ENCODE measurements at regions not wholly inside any gene's neighbourhood (a gene's known extent, or its start where the extent isn't known, plus 50 kb on each side); places are given as distances from the start of the nearest gene placed in this dataset.

DNA sequence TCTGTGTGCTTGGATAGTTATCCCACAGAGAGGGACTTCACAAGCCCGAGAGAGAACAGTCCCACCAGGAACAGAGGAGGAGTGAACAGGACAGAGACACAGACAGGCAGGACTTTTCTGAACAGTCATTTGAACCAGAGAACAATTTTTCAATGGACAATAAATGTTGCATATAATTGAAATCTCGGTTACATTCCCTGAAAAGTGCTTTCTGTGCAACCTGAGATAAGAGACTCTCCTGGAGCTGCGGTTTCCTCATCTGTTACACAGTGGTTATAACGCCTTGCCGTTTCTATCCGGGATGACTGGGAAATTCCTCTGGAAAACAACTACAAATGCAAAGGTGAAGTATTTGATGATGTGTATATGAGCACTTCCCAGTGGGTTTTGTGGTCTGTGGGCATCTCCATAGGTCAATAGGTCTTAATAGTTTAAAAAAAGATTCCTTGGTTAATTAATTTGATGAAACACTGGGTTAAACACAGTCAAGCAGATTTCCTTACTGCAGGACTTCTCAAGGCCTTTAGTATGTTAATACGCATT lies 87.2 kb upstream of the HPCAL1 start:
- no peak overlapping the region for H3K4me3 ChIP-seq (ENCODE audit: low read depth, low read length)
- DNase-seq (ENCODE audit: low read depth, low spot score) = no peak
- ChIA-PET CTCF (no interaction called here), POLR2A (no interaction called here)
- TF ChIP-seq, protein P1, sequence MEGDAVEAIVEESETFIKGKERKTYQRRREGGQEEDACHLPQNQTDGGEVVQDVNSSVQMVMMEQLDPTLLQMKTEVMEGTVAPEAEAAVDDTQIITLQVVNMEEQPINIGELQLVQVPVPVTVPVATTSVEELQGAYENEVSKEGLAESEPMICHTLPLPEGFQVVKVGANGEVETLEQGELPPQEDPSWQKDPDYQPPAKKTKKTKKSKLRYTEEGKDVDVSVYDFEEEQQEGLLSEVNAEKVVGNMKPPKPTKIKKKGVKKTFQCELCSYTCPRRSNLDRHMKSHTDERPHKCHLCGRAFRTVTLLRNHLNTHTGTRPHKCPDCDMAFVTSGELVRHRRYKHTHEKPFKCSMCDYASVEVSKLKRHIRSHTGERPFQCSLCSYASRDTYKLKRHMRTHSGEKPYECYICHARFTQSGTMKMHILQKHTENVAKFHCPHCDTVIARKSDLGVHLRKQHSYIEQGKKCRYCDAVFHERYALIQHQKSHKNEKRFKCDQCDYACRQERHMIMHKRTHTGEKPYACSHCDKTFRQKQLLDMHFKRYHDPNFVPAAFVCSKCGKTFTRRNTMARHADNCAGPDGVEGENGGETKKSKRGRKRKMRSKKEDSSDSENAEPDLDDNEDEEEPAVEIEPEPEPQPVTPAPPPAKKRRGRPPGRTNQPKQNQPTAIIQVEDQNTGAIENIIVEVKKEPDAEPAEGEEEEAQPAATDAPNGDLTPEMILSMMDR (IDR thresholded peaks at IDR 0.05; ENCODE audit: insufficient read depth, low read length, missing control alignments) = no peak

GRCh38 chr2:10216677-10217488 lies 85.8 kb upstream of the HPCAL1 start:
- TF ChIP-seq, protein P1 (IDR thresholded peaks at IDR 0.05; ENCODE audit: insufficient read depth, low read length, missing control alignments) = no peak
- CTCF ChIA-PET = no interaction called here
- POLR2A ChIA-PET = no interaction called here

GRCh38 chr2:10217489-10218435 lies 84.9 kb upstream of the HPCAL1 start:
- no peak for DNase-seq (ENCODE audit: low read depth, low spot score)
- POLR2A ChIA-PET = no interaction called here
- TF ChIP-seq, protein P1 (IDR thresholded peaks at IDR 0.05; ENCODE audit: insufficient read depth, low read length, missing control alignments) = no peak
- CTCF ChIA-PET = interaction anchor here (0.7 kb wide), 1 partner anchor 13 kb away, joined by 3 read pairs; no protein-coding TSS in a partner anchor
- no peak overlapping the region for H3K4me3 ChIP-seq (ENCODE audit: low read depth, low read length)

More at GRCh38 chr2:10216677-10217488, 85.8 kb upstream of the HPCAL1 start:
- no peak for DNase-seq (ENCODE audit: low read depth, low spot score)
- H3K4me3 ChIP-seq (ENCODE audit: low read depth, low read length) = no peak overlapping the region

DNA sequence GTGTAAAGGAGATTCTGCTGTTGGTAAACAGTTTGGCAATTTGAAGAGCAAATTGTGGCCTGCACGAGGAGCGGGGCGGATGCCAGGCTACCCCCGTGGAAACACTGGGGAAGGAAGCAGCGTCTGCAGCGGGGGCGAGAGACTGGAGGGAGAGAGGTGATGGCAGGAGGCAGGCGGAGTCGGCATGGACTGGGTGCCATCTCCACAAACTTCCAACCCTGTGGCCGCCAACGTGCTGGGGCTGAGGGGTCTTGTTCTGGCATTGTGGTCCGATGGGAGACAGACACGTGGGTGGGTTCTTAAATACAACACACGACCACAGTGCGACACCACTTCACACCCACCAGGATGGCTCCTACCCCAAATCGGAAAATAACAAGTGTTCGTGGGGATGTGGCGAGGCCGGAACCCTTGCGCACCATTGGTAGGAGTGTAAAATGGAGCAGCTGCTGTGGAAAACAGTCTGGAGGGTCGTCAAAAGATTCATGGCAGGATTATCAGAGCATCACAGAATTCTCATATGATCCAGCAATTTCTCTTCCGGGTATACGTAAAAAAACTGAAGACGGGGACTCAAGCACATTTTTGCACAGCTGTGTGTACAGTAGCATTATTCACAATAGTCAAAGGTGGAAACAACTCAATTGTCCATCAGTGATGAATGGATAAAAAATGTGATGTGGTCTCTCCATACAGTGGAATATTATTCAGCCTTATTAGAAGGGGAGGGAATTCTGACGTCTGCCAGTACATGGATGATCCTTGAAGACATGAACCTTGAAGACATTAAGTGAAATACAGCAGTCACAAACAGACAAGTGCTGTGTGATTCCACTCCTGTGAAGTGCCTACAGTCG lies 82.4 kb upstream of the HPCAL1 start:
- no peak overlapping the region for H3K4me3 ChIP-seq (ENCODE audit: low read depth, low read length)
- POLR2A ChIA-PET = no interaction called here
- CTCF ChIA-PET = interaction anchor here (1.2 kb wide), 1 partner anchor 30 kb away, joined by 3 read pairs; no protein-coding TSS in a partner anchor
- TF ChIP-seq, protein P1 (IDR thresholded peaks at IDR 0.05; ENCODE audit: insufficient read depth, low read length, missing control alignments) = no peak
- DNase-seq (ENCODE audit: low read depth, low spot score) = no peak

DNA sequence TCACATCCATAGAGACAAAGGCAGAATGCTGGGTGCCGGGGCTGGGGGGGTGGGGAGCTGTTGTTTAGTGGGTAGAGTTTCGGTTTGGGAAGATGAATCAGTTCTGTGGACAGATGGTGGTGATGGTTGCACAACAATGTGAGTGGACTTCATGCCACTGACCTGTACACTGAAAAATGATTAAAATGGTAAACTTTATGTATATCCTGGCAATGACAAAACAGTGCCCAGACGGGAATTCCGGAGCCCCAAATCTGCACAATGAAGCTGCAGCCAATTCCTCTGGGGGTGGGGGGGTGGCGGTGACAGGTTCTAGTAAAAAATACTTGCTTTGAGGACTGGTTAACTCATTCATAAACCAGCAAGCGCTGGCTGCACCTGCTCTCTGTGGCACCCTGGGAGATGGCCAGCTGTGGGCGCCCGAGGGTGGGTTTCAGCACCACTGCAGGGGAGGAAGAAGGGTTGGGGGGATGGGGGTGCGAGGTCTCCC lies 81.8 kb upstream of the HPCAL1 start:
- POLR2A ChIA-PET = no interaction called here
- CTCF ChIA-PET = interaction anchor here (0.8 to 1.2 kb wide), 2 partner anchors 30 to 60 kb away, joined by 3 read pairs; no protein-coding TSS in a partner anchor

More for the DNA sequence above, 81.8 kb upstream of the HPCAL1 start:
- peak; percentile 24 for DNase-seq (ENCODE audit: low read depth, low spot score)
- TF ChIP-seq, protein P1 (IDR thresholded peaks at IDR 0.05; ENCODE audit: insufficient read depth, low read length, missing control alignments) = no peak
- H3K4me3 ChIP-seq (ENCODE audit: low read depth, low read length) = no peak overlapping the region
